HepG2 (cell line): ENCODE measurements at regions not wholly inside any gene's neighbourhood (a gene's known extent, or its start where the extent isn't known, plus 50 kb on each side); places are given as distances from the start of the nearest gene placed in this dataset.
A peak's percentile ranks its signal among the peaks of the same experiment; 100 is the strongest.

Experiments used
- ELF3 ChIP-seq: IDR thresholded peaks from 2 replicates; pipeline ENCODE4 v1.6.1; 2016; ENCODE audit warnings: missing genetic modification reagents, missing compliant biosample characterization
- ERF ChIP-seq: IDR thresholded peaks from 2 replicates; pipeline ENCODE4 v1.6.1; 2018; ENCODE audit warnings: missing biosample characterization, missing genetic modification reagents
- FOXP1 ChIP-seq, 2 experiments: fragments of 450-650 bp in 1 of 2; IDR thresholded peaks; 2 replicates each; pipeline ENCODE4 v1.6.1; 2017 to 2018; ENCODE audit warnings: antibody characterized with exemption in 1 of 2
- HMGA1 ChIP-seq: sonication (generic); formaldehyde crosslinking; conservative IDR thresholded peaks from 2 replicates; pipeline ENCODE4 v1.4.0; 2020; ENCODE audit warnings: missing genetic modification reagents
- KDM2A ChIP-seq: sonication (generic); formaldehyde crosslinking; IDR thresholded peaks from 2 replicates; pipeline ENCODE4 v1.4.0; 2020; ENCODE audit warnings: low read depth, missing genetic modification reagents, borderline replicate concordance
- KLF15 ChIP-seq: sonication (generic); formaldehyde crosslinking; IDR thresholded peaks from 2 replicates; pipeline ENCODE4 v1.8.1; 2023; ENCODE audit warnings: borderline replicate concordance, mild to moderate bottlenecking, inconsistent platforms, missing genetic modification reagents, mixed read lengths
- KLF6 ChIP-seq: IDR thresholded peaks from 2 replicates; pipeline ENCODE4 v1.8.0; 2016; ENCODE audit warnings: missing biosample characterization, missing genetic modification reagents
- SOX5 ChIP-seq: IDR thresholded peaks from 2 replicates; pipeline ENCODE4 v1.6.1; 2016; ENCODE audit warnings: borderline replicate concordance
- ZNF230 ChIP-seq: sonication (generic); formaldehyde crosslinking; IDR thresholded peaks from 2 replicates; pipeline ENCODE4 v1.4.0; 2020; ENCODE audit warnings: mild to moderate bottlenecking, missing genetic modification reagents
- ZNF451 ChIP-seq: sonication (generic); formaldehyde crosslinking; IDR thresholded peaks from 2 replicates; pipeline ENCODE4 v1.5.0; 2020; ENCODE audit warnings: mild to moderate bottlenecking, missing genetic modification reagents
- TF ChIP-seq, protein P1 (sequence below): IDR thresholded peaks from 2 replicates; pipeline ENCODE4 v1.6.1; 2016; ENCODE audit warnings: mild to moderate bottlenecking
- TF ChIP-seq, protein P2 (sequence below): sonication (generic); formaldehyde crosslinking; IDR thresholded peaks from 2 replicates; pipeline ENCODE4 v1.4.0; 2020; ENCODE audit warnings: low read depth, mild to moderate bottlenecking, missing genetic modification reagents
- TF ChIP-seq, protein P3 (sequence below), 2 experiments: sonication (generic) in 1 of 2; formaldehyde crosslinking in 1 of 2; IDR thresholded peaks; 2 replicates each; pipeline versions ENCODE4 v1.6.1 to v1.9.0; 2014 to 2022; ENCODE audit warnings: antibody characterized with exemption in 1 of 2, borderline replicate concordance in 1 of 2, inconsistent platforms in 1 of 2, low read depth in 1 of 2, missing genetic modification reagents in 1 of 2
- TF ChIP-seq, protein P4 (sequence below): sonication (generic); formaldehyde crosslinking; IDR thresholded peaks from 2 replicates; pipeline ENCODE4 v1.4.0; 2020; ENCODE audit warnings: missing genetic modification reagents
- TF ChIP-seq, protein P5 (sequence below): sonication (generic); formaldehyde crosslinking; IDR thresholded peaks from 2 replicates; pipeline ENCODE4 v1.8.0; 2022; ENCODE audit warnings: missing genetic modification reagents, mild to moderate bottlenecking, borderline replicate concordance

DNA sequence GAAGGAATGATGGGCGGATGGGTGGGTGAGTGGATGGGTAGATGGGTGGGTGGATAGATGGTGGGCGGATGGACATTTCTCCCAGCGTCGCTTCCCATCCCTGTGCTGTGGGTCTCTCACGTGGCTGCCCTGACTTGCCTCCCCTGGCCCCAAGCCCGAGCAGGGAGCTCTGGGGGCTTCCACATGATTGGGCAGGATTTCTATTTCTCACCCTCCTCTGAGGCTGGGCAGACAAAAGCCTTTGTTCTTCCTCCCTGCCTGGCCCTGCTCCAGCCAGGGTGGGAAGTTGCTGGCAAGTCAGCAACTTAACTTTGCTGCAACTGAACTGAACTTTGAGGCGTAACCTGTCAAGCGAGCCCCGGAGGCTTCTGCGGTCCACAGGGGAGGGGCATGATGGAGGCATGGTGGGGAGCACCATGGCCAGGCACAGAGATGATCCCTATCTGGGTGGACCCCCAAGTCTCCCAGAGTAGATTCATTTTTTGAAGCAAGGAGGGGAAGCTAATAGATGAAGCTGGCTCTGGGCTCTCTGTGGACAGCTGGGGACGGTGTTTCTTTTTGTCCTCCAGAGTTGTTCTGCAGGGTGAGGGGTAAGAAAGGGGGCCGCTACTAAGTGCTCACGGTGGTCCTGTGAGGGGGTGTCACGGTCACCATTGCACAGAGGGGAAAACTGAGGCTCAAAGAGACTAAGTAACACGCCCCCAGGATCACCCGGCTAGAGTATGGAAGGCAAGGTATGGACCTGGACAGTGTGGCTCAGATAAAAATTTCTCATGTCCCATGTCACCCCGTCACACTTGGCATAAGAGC, 140.1 kb downstream of the CEBPB start (continued):
- TF ChIP-seq, protein P1, sequence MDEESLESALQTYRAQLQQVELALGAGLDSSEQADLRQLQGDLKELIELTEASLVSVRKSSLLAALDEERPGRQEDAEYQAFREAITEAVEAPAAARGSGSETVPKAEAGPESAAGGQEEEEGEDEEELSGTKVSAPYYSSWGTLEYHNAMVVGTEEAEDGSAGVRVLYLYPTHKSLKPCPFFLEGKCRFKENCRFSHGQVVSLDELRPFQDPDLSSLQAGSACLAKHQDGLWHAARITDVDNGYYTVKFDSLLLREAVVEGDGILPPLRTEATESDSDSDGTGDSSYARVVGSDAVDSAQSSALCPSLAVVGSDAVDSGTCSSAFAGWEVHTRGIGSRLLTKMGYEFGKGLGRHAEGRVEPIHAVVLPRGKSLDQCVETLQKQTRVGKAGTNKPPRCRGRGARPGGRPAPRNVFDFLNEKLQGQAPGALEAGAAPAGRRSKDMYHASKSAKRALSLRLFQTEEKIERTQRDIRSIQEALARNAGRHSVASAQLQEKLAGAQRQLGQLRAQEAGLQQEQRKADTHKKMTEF (CRISPR knock-in tag), result peak; percentile 42; the same call in 1 of the 2 replicates
- no peak for TF ChIP-seq FOXP1 (IDR thresholded peaks at IDR 0.05)
- TF ChIP-seq FOXP1 (CRISPR knock-in tag; IDR thresholded peaks at IDR 0.05), result peak; percentile 42; the same call in 1 of the 2 replicates
- TF ChIP-seq, protein P2, sequence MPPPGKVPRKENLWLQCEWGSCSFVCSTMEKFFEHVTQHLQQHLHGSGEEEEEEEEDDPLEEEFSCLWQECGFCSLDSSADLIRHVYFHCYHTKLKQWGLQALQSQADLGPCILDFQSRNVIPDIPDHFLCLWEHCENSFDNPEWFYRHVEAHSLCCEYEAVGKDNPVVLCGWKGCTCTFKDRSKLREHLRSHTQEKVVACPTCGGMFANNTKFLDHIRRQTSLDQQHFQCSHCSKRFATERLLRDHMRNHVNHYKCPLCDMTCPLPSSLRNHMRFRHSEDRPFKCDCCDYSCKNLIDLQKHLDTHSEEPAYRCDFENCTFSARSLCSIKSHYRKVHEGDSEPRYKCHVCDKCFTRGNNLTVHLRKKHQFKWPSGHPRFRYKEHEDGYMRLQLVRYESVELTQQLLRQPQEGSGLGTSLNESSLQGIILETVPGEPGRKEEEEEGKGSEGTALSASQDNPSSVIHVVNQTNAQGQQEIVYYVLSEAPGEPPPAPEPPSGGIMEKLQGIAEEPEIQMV, result peak; percentile 30; the same call in 1 of the 2 replicates
- TF ChIP-seq ELF3 (CRISPR knock-in tag), result peak; percentile 17; the same call in 1 of the 2 replicates
- TF ChIP-seq, protein P3, sequence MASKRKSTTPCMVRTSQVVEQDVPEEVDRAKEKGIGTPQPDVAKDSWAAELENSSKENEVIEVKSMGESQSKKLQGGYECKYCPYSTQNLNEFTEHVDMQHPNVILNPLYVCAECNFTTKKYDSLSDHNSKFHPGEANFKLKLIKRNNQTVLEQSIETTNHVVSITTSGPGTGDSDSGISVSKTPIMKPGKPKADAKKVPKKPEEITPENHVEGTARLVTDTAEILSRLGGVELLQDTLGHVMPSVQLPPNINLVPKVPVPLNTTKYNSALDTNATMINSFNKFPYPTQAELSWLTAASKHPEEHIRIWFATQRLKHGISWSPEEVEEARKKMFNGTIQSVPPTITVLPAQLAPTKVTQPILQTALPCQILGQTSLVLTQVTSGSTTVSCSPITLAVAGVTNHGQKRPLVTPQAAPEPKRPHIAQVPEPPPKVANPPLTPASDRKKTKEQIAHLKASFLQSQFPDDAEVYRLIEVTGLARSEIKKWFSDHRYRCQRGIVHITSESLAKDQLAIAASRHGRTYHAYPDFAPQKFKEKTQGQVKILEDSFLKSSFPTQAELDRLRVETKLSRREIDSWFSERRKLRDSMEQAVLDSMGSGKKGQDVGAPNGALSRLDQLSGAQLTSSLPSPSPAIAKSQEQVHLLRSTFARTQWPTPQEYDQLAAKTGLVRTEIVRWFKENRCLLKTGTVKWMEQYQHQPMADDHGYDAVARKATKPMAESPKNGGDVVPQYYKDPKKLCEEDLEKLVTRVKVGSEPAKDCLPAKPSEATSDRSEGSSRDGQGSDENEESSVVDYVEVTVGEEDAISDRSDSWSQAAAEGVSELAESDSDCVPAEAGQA (IDR thresholded peaks at IDR 0.05; ENCODE audit: low read depth), result 0 out of 2 replicates have a peak, but pooled peaks have one; percentile 27
- TF ChIP-seq, protein P3 (CRISPR knock-in tag; IDR thresholded peaks at IDR 0.05; ENCODE audit: borderline replicate concordance), result no peak
- TF ChIP-seq SOX5, result peak; percentile 96
- TF ChIP-seq, protein P4, sequence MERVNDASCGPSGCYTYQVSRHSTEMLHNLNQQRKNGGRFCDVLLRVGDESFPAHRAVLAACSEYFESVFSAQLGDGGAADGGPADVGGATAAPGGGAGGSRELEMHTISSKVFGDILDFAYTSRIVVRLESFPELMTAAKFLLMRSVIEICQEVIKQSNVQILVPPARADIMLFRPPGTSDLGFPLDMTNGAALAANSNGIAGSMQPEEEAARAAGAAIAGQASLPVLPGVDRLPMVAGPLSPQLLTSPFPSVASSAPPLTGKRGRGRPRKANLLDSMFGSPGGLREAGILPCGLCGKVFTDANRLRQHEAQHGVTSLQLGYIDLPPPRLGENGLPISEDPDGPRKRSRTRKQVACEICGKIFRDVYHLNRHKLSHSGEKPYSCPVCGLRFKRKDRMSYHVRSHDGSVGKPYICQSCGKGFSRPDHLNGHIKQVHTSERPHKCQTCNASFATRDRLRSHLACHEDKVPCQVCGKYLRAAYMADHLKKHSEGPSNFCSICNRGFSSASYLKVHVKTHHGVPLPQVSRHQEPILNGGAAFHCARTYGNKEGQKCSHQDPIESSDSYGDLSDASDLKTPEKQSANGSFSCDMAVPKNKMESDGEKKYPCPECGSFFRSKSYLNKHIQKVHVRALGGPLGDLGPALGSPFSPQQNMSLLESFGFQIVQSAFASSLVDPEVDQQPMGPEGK (CRISPR knock-in tag), result peak; percentile 80
- peak; percentile 60; the same call in 1 of the 2 replicates for TF ChIP-seq ERF (CRISPR knock-in tag)
- TF ChIP-seq KLF6 (CRISPR knock-in tag), result peak; percentile 62; the same call in 1 of the 2 replicates
- TF ChIP-seq HMGA1 (CRISPR knock-in tag), result no peak
- peak; percentile 50; the same call in 1 of the 2 replicates for TF ChIP-seq ZNF451 (CRISPR knock-in tag)
- TF ChIP-seq, protein P5, sequence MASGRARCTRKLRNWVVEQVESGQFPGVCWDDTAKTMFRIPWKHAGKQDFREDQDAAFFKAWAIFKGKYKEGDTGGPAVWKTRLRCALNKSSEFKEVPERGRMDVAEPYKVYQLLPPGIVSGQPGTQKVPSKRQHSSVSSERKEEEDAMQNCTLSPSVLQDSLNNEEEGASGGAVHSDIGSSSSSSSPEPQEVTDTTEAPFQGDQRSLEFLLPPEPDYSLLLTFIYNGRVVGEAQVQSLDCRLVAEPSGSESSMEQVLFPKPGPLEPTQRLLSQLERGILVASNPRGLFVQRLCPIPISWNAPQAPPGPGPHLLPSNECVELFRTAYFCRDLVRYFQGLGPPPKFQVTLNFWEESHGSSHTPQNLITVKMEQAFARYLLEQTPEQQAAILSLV (CRISPR knock-in tag), result 0 out of 2 replicates have a peak, but pooled peaks have one; percentile 20
- TF ChIP-seq KLF15 (CRISPR knock-in tag), result no peak
- 0 out of 2 replicates have a peak, but pooled peaks have one; percentile 58 for TF ChIP-seq ZNF230 (CRISPR knock-in tag)
- peak; percentile 37; the same call in 1 of the 2 replicates for TF ChIP-seq KDM2A
